H1 (cell line): ENCODE measurements at regions not wholly inside any gene's neighbourhood (a gene's known extent, or its start where the extent isn't known, plus 50 kb on each side); places are given as distances from the start of the nearest gene placed in this dataset.

Source experiments
- CTCF ChIA-PET: fragments of 300-600 bp; sonication (Branson Sonifier 250); formaldehyde crosslinking; loops from one replicate; lab custom pipeline; 2021; ENCODE audit not compliant: partially characterized antibody; lab: Charles Lee
- POLR2A ChIA-PET: fragments of 300-600 bp; sonication (Branson Sonifier 250); formaldehyde crosslinking; loops from one replicate; lab custom pipeline; 2021; ENCODE audit warnings: inconsistent platforms; ENCODE audit not compliant: partially characterized antibody; lab: Charles Lee
- DNase-seq, 2 experiments: peaks; one replicate each; pipeline versions ENCODE4 v3.0.0 to v3.0.0-alpha.2; 2010 to 2022; ENCODE audit warnings: low spot score in 2 of 2, low read depth in 1 of 2, mixed read lengths in 1 of 2
- FAIRE-seq: peaks from 2 replicates; lab custom pipeline; 2011; peaks lifted over from hg19 to GRCh38; lab: Jason Lieb, UNC
- H2AFZ ChIP-seq: 2 replicates; pipeline ENCODE4 v1.8.1; 2012; ENCODE audit warnings: low read length, inconsistent platforms
- H2AK5ac ChIP-seq: 2 replicates; pipeline ENCODE4 v1.6.1; 2013; ENCODE audit warnings: low read depth, low read length
- H2BK120ac ChIP-seq: replicated peaks from 2 replicates; pipeline ENCODE3; 2013; ENCODE audit warnings: low read depth, low read length, inconsistent platforms
- H2BK12ac ChIP-seq: 2 replicates; pipeline ENCODE4 v1.6.1; 2013; ENCODE audit warnings: low read depth, low read length
- H2BK15ac ChIP-seq: 2 replicates; pipeline ENCODE4 v1.6.1; 2013; ENCODE audit warnings: low read length
- H2BK20ac ChIP-seq: 2 replicates; pipeline ENCODE4 v1.6.1; 2013; ENCODE audit warnings: low read length
- H2BK5ac ChIP-seq: 2 replicates; pipeline ENCODE4 v1.6.1; 2013; ENCODE audit warnings: low read depth, low read length
- H3K14ac ChIP-seq: 2 replicates; pipeline ENCODE4 v1.6.1; 2013; ENCODE audit warnings: inconsistent platforms; ENCODE audit not compliant: insufficient read length
- H3K18ac ChIP-seq: 2 replicates; pipeline ENCODE4 v1.6.1; 2013; ENCODE audit warnings: low read length; ENCODE audit errors: extremely low read depth
- H3K23ac ChIP-seq: 2 replicates; pipeline ENCODE4 v1.6.1; 2013; ENCODE audit warnings: inconsistent platforms; ENCODE audit not compliant: insufficient read length
- H3K23me2 ChIP-seq: 2 replicates; pipeline ENCODE4 v1.6.1; 2013; ENCODE audit warnings: low read depth, low read length
- H3K27ac ChIP-seq: 2 replicates; pipeline ENCODE4 v1.6.1; 2011; ENCODE audit warnings: low read depth, low read length, inconsistent platforms
- H3K27me3 ChIP-seq, 4 experiments: replicated peaks in 1 of 4; 1 replicate in 1 of 4; 2 replicates in 3 of 4; pipeline versions ENCODE4 v1.6.1 to v1.8.1; 2011 to 2013; ENCODE audit warnings: low read length in 3 of 4, mild to moderate bottlenecking in 3 of 4, inconsistent platforms in 2 of 4, mixed read lengths in 2 of 4, moderate library complexity in 1 of 4; ENCODE audit not compliant: control insufficient read depth in 3 of 4, insufficient read depth in 3 of 4; ENCODE audit errors: extremely low read depth in 1 of 4
- H3K36me3 ChIP-seq, 4 experiments: 2 replicates each; pipeline versions ENCODE4 v1.6.1 to v1.8.1; 2011 to 2013; ENCODE audit warnings: mild to moderate bottlenecking in 4 of 4, low read length in 3 of 4, moderate library complexity in 2 of 4, control low read depth in 1 of 4, inconsistent platforms in 1 of 4; ENCODE audit not compliant: insufficient read depth in 4 of 4, control insufficient read depth in 2 of 4
- H3K4ac ChIP-seq: replicated peaks from 2 replicates; pipeline ENCODE3; 2013; ENCODE audit warnings: low read length, low read depth, mixed read lengths, inconsistent platforms; ENCODE audit not compliant: insufficient read length
- H3K4me1 ChIP-seq, 4 experiments: replicated peaks in 1 of 4; 1 replicate in 1 of 4; 2 replicates in 3 of 4; pipeline versions ENCODE4 v1.6.1 to v1.8.1; 2011 to 2013; ENCODE audit warnings: low read length in 3 of 4, inconsistent platforms in 2 of 4, mixed read lengths in 1 of 4; ENCODE audit not compliant: insufficient read depth in 4 of 4, control insufficient read depth in 3 of 4
- H3K4me2 ChIP-seq, 2 experiments: 2 replicates each; pipeline versions ENCODE4 v1.6.1 to v1.8.1; 2011 to 2013; ENCODE audit warnings: low read depth in 2 of 2, low read length in 2 of 2, control low read depth in 1 of 2, inconsistent platforms in 1 of 2, mild to moderate bottlenecking in 1 of 2; ENCODE audit not compliant: insufficient read depth in 1 of 2
- H3K4me3 ChIP-seq, 4 experiments: fragments of 200-600, 300-600 bp in 1 of 4; sonication (generic), shearing (Covaris generic), sonication (Bioruptor Twin) in 1 of 4; 2 replicates each; pipeline versions ENCODE4 v1.5.1 to v1.8.1; 2011 to 2016; ENCODE audit warnings: low read length in 4 of 4, low read depth in 3 of 4, control low read depth in 2 of 4, inconsistent platforms in 2 of 4, mild to moderate bottlenecking in 2 of 4, mixed read lengths in 1 of 4, moderate library complexity in 1 of 4; ENCODE audit not compliant: insufficient read depth in 2 of 4; ENCODE audit errors: extremely low read depth in 1 of 4
- H3K56ac ChIP-seq: replicated peaks from 2 replicates; pipeline ENCODE3; 2013; ENCODE audit warnings: low read depth, mild to moderate bottlenecking, mixed read lengths, low read length, inconsistent platforms; ENCODE audit not compliant: insufficient read length
- H3K79me1 ChIP-seq: 2 replicates; pipeline ENCODE4 v1.6.1; 2013; ENCODE audit warnings: low read depth, low read length, control low read depth
- H3K79me2 ChIP-seq, 2 experiments: 2 replicates each; pipeline versions ENCODE4 v1.6.1 to v1.8.1; 2012 to 2013; ENCODE audit warnings: low read length in 2 of 2, mild to moderate bottlenecking in 2 of 2, inconsistent platforms in 1 of 2; ENCODE audit not compliant: insufficient read depth in 2 of 2, control insufficient read depth in 1 of 2
- H3K9ac ChIP-seq, 4 experiments: replicated peaks in 1 of 4; 1 replicate in 1 of 4; 2 replicates in 3 of 4; pipeline versions ENCODE4 v1.6.1 to v1.8.1; 2011 to 2013; ENCODE audit warnings: low read depth in 3 of 4, low read length in 3 of 4, control low read depth in 2 of 4, mild to moderate bottlenecking in 2 of 4, moderate library complexity in 2 of 4, inconsistent platforms in 1 of 4; ENCODE audit errors: extremely low read depth in 1 of 4
- H3K9me3 ChIP-seq, 2 experiments: 2 replicates each; pipeline versions ENCODE4 v1.6.1 to v1.8.1; 2012 to 2013; ENCODE audit warnings: mild to moderate bottlenecking in 2 of 2, moderate library complexity in 2 of 2, control low read depth in 1 of 2, inconsistent platforms in 1 of 2, low read depth in 1 of 2, low read length in 1 of 2, mixed read lengths in 1 of 2; ENCODE audit not compliant: insufficient read depth in 2 of 2
- H4K20me1 ChIP-seq, 2 experiments: replicated peaks in 1 of 2; 2 replicates each; pipeline versions ENCODE3 to v1.8.1; 2011 to 2013; ENCODE audit warnings: inconsistent platforms in 2 of 2, low read length in 2 of 2, mild to moderate bottlenecking in 1 of 2; ENCODE audit not compliant: insufficient read depth in 2 of 2, control insufficient read depth in 1 of 2
- H4K5ac ChIP-seq: 2 replicates; pipeline ENCODE4 v1.6.1; 2013; ENCODE audit warnings: low read length, low read depth, mixed read lengths, inconsistent platforms; ENCODE audit not compliant: insufficient read length
- H4K8ac ChIP-seq: 2 replicates; pipeline ENCODE4 v1.8.0; 2013; ENCODE audit warnings: mild to moderate bottlenecking, moderate library complexity, low read length, inconsistent platforms; ENCODE audit not compliant: insufficient read depth; ENCODE audit errors: extremely low read depth
- H4K91ac ChIP-seq: replicated peaks from 2 replicates; pipeline ENCODE3; 2013; ENCODE audit warnings: low read length, mixed read lengths, inconsistent platforms; ENCODE audit not compliant: insufficient read length
- ASH2L ChIP-seq: fragments of 200-600, 300-600 bp; sonication (generic); IDR thresholded peaks from one replicate; pipeline ENCODE4 v1.7.1; 2017; ENCODE audit warnings: low read length
- ATF3 ChIP-seq: IDR thresholded peaks from 2 replicates; pipeline ENCODE4 v1.6.1; 2011; ENCODE audit warnings: low read depth, mild to moderate bottlenecking, low read length; ENCODE audit not compliant: insufficient read depth
- CBX8 ChIP-seq: fragments of 300-800, 300-1000 bp; sonication (generic); IDR thresholded peaks from 2 replicates; pipeline ENCODE4 v1.7.1; 2016; ENCODE audit warnings: low read depth, low read length, borderline replicate concordance
- EP300 ChIP-seq, 2 experiments: IDR thresholded peaks; 1 replicate in 1 of 2; 2 replicates in 1 of 2; pipeline ENCODE4 v1.6.1; 2011 to 2012; ENCODE audit warnings: low read depth in 2 of 2, low read length in 2 of 2, mild to moderate bottlenecking in 2 of 2, borderline replicate concordance in 1 of 2, inconsistent platforms in 1 of 2, moderate library complexity in 1 of 2
- EZH2 ChIP-seq: fragments of 200-600 bp; sonication (generic); IDR thresholded peaks from 2 replicates; pipeline ENCODE4 v1.7.1; 2012; ENCODE audit warnings: low read depth, mild to moderate bottlenecking, moderate library complexity, low read length, inconsistent platforms; ENCODE audit not compliant: severe bottlenecking
- MAX ChIP-seq: IDR thresholded peaks from 2 replicates; pipeline ENCODE4 v1.6.1; 2012; ENCODE audit warnings: inconsistent platforms
- POU5F1 ChIP-seq: IDR thresholded peaks from 2 replicates; pipeline ENCODE4 v1.6.1; 2011; ENCODE audit warnings: low read depth, mild to moderate bottlenecking, low read length, moderate library complexity
- USF2 ChIP-seq: IDR thresholded peaks from 2 replicates; pipeline ENCODE4 v1.6.1; 2011; ENCODE audit warnings: low read length, improper control_type of control experiment
- WGBS, 2 experiments: shearing (Covaris generic) in 1 of 2; methylation state at CpG; one replicate each; pipeline versions ENCODE4 v1.1.6 to v1.1.7; 2013 to 2015; ENCODE audit warnings: low lambda C conversion rate in 2 of 2, mixed read lengths in 2 of 2, inconsistent platforms in 1 of 2, low coverage in 1 of 2, missing lambda C conversion rate in 1 of 2; ENCODE audit not compliant: insufficient replicate concordance in 2 of 2, insufficient coverage in 1 of 2, insufficient read length in 1 of 2; ENCODE audit errors: extremely low coverage in 1 of 2, missing lambda C conversion rate in 1 of 2; 5-methylcytosine and 5-hydroxymethylcytosine counted together

- H4K91ac ChIP-seq: no peak overlapping the region
- H2AK5ac ChIP-seq: no peak overlapping the region
- POLR2A ChIA-PET: no interaction called here
- no peak overlapping the region for H3K56ac ChIP-seq
- no peak overlapping the region; the same call in 1 of the 2 replicates for H3K18ac ChIP-seq
- H4K5ac ChIP-seq: no peak overlapping the region
- no peak for TF ChIP-seq POU5F1
- TF ChIP-seq MAX: no peak
- TF ChIP-seq ASH2L: no peak
- no peak for TF ChIP-seq ATF3
- TF ChIP-seq USF2: no peak
- no peak for TF ChIP-seq EP300 (IDR thresholded peaks at IDR 0.05; ENCODE audit: borderline replicate concordance in 1 of 2, low read depth in 2 of 2, low read length in 2 of 2)
- no peak for TF ChIP-seq EZH2
- TF ChIP-seq CBX8: no peak
- no peak overlapping the region for H2BK15ac ChIP-seq
- DNase-seq (no peak), FAIRE-seq (no peak)
- H2BK120ac ChIP-seq: no peak overlapping the region
- H3K9ac ChIP-seq: no peak overlapping the region; a peak in 1 of 7 replicates
- no peaks in the 10 kb centered on the region for H3K23me2 ChIP-seq
- no peak overlapping the region for H3K23ac ChIP-seq
- H3K79me1 ChIP-seq: no peaks in the 10 kb centered on the region; the same call in 1 of the 2 replicates
- no peak overlapping the region for H3K4me2 ChIP-seq
- WGBS, 2 experiments: 76% methylated on average over 4 of the region's 4 CpGs; no CpG with 5 or more reads in 1 of the 2 experiments
- no peak overlapping the region for H4K8ac ChIP-seq
- H2BK20ac ChIP-seq: no peak overlapping the region
- H3K79me2 ChIP-seq: no peaks in the 10 kb centered on the region
- no peak overlapping the region for H3K4me3 ChIP-seq
- H3K9me3 ChIP-seq: no peaks in the 10 kb centered on the region
- H3K27ac ChIP-seq: no peak overlapping the region
- CTCF ChIA-PET: interaction anchor here (0.6 to 2.5 kb wide), 4 partner anchors 11 to 217 kb away, joined by 3 to 12 read pairs (median 3); no protein-coding TSS in a partner anchor
- H4K20me1 ChIP-seq: no peaks in the 10 kb centered on the region
- no peak overlapping the region for H2BK5ac ChIP-seq
- H3K27me3 ChIP-seq: no peaks in the 10 kb centered on the region
- H3K4ac ChIP-seq: no peak overlapping the region
- no peak overlapping the region for H2AFZ ChIP-seq
- no peak overlapping the region for H2BK12ac ChIP-seq
- peaks cover 0 to 4% (median 0%) of the 10 kb centered on the region in 4 experiments; a peak in 1 of 7 replicates for H3K4me1 ChIP-seq
- no peaks in the 10 kb centered on the region for H3K36me3 ChIP-seq
- H3K14ac ChIP-seq: no peak overlapping the region
Observed at GRCh38 chr13:99044764-99045163, 66.9 kb upstream of the DOCK9 start.
